GM12865 (cell line): ENCODE measurements at regions not wholly inside any gene's neighbourhood (a gene's known extent, or its start where the extent isn't known, plus 50 kb on each side); places are given as distances from the start of the nearest gene placed in this dataset.

ENCODE experiments used
- DNase-seq: peaks from one replicate; pipeline ENCODE4 v3.0.0; 2010; ENCODE audit warnings: low read depth
- H3K4me3 ChIP-seq: 2 replicates; pipeline ENCODE4 v1.5.1; 2011; ENCODE audit warnings: mild to moderate bottlenecking, low read depth, low read length, control low read depth
- TF ChIP-seq, protein P1 (sequence below): IDR thresholded peaks from 2 replicates; pipeline ENCODE4 v1.5.1; 2011; ENCODE audit warnings: low read length, control low read depth, low read depth, inconsistent platforms; ENCODE audit not compliant: insufficient read depth; ENCODE audit errors: missing control alignments

DNA sequence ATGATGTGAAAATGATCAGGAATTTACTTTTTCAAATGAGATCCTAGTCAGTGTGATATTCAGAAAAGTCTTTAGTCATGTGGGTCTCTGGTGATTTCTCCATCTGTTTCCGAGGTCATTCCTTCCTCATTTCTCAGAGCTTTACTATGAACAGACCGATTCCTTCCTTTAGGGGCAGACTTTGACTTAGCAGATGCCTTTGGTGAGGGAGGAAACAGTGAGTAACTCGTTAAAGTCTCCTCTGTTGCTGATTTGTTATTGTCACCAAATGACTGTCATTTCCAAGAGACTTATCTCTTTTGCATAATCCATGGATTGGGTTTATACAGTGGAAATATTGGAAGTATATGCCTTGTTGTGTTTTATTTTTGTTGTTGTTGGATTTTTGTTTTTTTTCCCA lies 76.2 kb upstream of the CD99 start:
- H3K4me3 ChIP-seq = no peak overlapping the region
- DNase-seq = no peak
- TF ChIP-seq, protein P1, sequence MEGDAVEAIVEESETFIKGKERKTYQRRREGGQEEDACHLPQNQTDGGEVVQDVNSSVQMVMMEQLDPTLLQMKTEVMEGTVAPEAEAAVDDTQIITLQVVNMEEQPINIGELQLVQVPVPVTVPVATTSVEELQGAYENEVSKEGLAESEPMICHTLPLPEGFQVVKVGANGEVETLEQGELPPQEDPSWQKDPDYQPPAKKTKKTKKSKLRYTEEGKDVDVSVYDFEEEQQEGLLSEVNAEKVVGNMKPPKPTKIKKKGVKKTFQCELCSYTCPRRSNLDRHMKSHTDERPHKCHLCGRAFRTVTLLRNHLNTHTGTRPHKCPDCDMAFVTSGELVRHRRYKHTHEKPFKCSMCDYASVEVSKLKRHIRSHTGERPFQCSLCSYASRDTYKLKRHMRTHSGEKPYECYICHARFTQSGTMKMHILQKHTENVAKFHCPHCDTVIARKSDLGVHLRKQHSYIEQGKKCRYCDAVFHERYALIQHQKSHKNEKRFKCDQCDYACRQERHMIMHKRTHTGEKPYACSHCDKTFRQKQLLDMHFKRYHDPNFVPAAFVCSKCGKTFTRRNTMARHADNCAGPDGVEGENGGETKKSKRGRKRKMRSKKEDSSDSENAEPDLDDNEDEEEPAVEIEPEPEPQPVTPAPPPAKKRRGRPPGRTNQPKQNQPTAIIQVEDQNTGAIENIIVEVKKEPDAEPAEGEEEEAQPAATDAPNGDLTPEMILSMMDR = no peak

DNA sequence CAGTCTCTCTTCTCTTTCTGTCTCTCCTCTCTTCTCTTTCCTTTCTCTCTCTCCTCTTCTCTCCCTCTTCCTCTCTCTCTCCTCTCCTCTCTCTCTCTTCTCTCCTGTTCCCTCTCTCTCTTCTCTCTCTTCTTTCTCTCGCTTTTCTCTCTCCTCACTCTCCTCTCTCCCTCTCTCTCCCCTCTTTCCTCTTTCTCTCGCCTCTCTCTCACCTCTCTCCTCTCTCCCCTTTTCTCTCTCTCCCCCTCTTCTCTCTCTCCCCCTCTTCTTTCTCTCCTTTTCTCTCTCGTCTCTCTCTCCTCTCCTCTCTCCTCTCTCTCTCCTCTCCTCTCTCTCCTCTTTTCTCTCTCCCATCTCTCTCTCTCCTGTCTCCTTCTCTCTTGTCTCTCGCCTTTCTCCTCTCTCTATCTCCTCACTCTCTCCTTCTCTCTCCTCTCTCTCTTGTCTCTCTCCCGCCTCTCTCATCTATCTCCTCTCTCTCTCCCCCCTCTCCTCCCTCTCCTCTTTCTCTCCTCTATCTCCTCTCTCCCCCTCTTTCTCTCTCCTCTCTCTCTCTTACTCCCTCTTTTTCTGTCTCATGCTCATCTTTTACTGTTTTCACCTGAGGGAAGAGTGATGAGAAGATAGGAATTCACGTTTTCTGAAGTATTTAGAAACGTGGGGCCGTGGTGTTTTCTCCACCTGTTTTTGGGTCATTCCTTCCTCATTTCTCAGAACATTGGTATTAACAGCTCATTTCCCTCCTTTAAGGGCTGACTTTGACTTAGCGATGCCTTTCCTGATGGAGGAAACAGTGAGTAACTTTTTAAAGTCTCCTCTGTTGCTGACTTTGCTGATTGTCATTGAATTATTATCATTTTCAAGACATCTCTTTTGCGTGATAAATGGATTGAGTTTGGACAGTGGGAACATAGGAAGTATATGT lies 80.6 kb upstream of the CD99 start:
- DNase-seq = no peak
- peak overlapping the region; percentile 72 for H3K4me3 ChIP-seq
- TF ChIP-seq, protein P1 = no peak

DNA sequence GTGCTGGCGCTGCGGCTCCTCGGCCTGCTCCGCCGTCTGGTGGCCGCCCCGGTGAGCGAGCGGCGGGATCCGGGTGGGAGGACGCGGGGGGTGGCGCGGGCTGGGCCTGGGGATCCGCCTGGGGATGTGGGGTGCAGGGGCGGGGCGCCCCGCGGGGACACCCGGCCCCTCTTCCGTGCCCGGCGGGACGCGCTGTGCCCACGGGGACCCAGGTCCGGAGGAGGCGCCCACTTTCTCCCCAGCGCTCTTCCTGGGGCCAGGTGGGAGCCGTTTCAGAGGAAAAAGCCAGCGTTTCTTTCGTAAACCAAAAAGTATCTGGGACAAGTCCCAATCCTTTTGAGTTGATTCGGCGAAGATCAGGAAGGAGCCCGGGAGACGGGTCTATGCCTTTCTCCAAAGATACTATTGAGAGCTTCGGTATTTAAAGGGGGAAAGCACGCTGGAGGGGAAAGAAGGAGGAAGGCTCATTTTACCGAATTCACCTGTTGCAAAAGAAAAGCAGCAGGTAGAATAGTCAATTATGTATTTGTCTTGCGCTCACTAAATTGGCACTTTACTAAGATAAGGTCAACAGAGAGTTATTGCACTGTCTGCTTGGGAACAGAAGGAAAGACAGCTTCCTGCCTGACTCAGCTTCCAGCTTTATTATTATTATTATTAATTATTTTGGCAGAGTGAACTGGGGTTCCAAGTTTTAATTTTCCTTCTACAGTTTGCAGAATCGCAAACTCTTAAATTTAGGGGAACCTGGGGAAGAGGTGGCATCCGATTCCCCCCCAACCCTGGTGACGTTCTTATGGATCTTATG lies 81.5 kb upstream of the CD99 start:
- H3K4me3 ChIP-seq = peak overlapping the region; percentile 72
- TF ChIP-seq, protein P1 = no peak
- no peak for DNase-seq

GRCh38 chrX:2608638-2609430 lies 82.3 kb upstream of the CD99 start:
- H3K4me3 ChIP-seq = peak overlapping the region; percentile 72
- TF ChIP-seq, protein P1 = no peak
- DNase-seq = peak; percentile 83

- H3K4me3 ChIP-seq = no peak overlapping the region
- no peak for DNase-seq
- TF ChIP-seq, protein P1 = no peak
Measured at GRCh38 chrX:2607113-2607512, 84.0 kb upstream of the CD99 start.

DNA sequence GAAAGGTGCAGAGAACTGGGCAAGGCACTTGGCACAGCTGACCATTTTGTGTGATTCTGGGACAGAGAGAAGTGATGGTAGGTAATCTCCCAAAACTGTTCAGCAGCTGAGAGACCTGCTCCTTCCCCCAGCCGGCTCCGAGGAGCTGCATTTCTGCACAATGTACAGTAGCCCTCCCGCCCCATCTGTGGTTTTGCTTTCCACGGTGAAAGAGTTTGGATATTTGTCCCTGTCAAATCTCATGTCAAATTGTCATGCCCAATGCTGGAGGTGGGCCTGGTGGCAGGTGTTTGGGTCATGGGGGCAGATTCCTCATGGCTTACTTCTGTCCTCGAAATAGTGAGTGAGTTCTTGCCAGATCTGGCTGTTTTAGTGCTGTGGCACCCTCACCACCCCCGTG lies 90.5 kb upstream of the CD99 start:
- no peak overlapping the region for H3K4me3 ChIP-seq
- TF ChIP-seq, protein P1 = no peak
- DNase-seq = no peak
